A549 (cell line): ENCODE measurements at regions not wholly inside any gene's neighbourhood (a gene's known extent, or its start where the extent isn't known, plus 50 kb on each side); places are given as distances from the start of the nearest gene placed in this dataset.

ENCODE experiments used
- CHD2 ChIP-seq: fragments of 150-350 bp; IDR thresholded peaks from 2 replicates; pipeline ENCODE4 v1.6.1; 2014; ENCODE audit warnings: low read length; ENCODE audit not compliant: partially characterized antibody
- CTCF ChIP-seq: fragments of >200 bp; sonication (Bioruptor Twin); formaldehyde crosslinking; IDR thresholded peaks from 3 replicates; pipeline ENCODE4 v1.5.1; 2016
- E2F6 ChIP-seq: IDR thresholded peaks from 2 replicates; pipeline ENCODE4 v1.6.1; 2012; ENCODE audit warnings: low read depth, borderline replicate concordance
- EHMT2 ChIP-seq: fragments of 200-600 bp; sonication (generic); IDR thresholded peaks from 2 replicates; pipeline ENCODE4 v1.6.1; 2016; ENCODE audit warnings: antibody characterized with exemption, low read depth, mild to moderate bottlenecking, moderate library complexity
- KDM1A ChIP-seq: fragments of 200-600 bp; sonication (generic); IDR thresholded peaks from 2 replicates; pipeline ENCODE4 v1.6.1; 2016; ENCODE audit warnings: low read depth, mild to moderate bottlenecking
- MAX ChIP-seq: IDR thresholded peaks from 2 replicates; pipeline ENCODE4 v1.6.1; 2012
- NFE2L2 ChIP-seq: fragments of 150-350 bp; conservative IDR thresholded peaks from 2 replicates; pipeline ENCODE4 v1.6.1; 2014; ENCODE audit warnings: low read length
- POLR2A ChIP-seq: IDR thresholded peaks from 2 replicates; pipeline ENCODE4 v1.6.1; 2012; ENCODE audit warnings: mild to moderate bottlenecking, low read length
- POLR2AphosphoS2 ChIP-seq: conservative IDR thresholded peaks from 2 replicates; pipeline ENCODE4 v1.6.1; 2012; ENCODE audit warnings: low read length, improper control_type of control experiment, inconsistent platforms
- REST ChIP-seq: fragments of 200-600 bp; sonication (generic); IDR thresholded peaks from 2 replicates; pipeline ENCODE4 v1.6.1; 2016; ENCODE audit warnings: antibody characterized with exemption, mild to moderate bottlenecking, moderate library complexity
- USF2 ChIP-seq: fragments of 450-650 bp; IDR thresholded peaks from 2 replicates; pipeline ENCODE4 v1.6.1; 2014; ENCODE audit warnings: antibody characterized with exemption
- ZC3H11A ChIP-seq: fragments of 450-650 bp; IDR thresholded peaks from 2 replicates; pipeline ENCODE4 v1.6.1; 2014; ENCODE audit warnings: antibody characterized with exemption, mild to moderate bottlenecking

GRCh38 chr3:159522276-159522675 is 466.4 kb upstream of the IL12A start:
- no peak for TF ChIP-seq REST
- TF ChIP-seq POLR2A: no peak
- no peak for TF ChIP-seq POLR2AphosphoS2
- TF ChIP-seq CTCF: no peak
- TF ChIP-seq E2F6: no peak
- no peak for TF ChIP-seq EHMT2
- TF ChIP-seq KDM1A: no peak
- no peak for TF ChIP-seq USF2
- TF ChIP-seq NFE2L2: no peak
- TF ChIP-seq MAX: no peak
- TF ChIP-seq ZC3H11A: no peak
- no peak for TF ChIP-seq CHD2
